ENCODE measurements at regions not wholly inside any gene's neighbourhood (a gene's known extent, or its start where the extent isn't known, plus 50 kb on each side); places are given as distances from the start of the nearest gene placed in this dataset.

DNA sequence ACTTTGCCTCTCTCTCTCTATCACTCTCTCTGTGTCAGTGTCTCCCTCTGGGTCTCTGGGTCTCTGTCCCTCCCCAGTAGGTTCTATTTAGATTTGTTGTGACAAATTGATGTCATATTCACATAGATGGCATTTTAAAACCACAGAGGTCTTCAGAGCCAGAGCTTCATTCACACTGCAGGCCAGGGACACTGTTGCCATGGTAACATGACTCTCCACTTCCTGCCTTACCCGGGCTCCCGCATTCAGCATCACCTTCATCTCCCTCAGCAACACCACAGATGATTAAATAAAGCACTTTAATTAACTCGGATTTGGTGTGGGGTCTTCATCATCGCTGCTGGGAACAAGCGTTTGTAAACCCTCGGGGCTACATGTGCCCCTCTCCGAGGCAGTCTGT lies 132.6 kb downstream of the ETS2 start:
- TF ChIP-seq, protein P1, sequence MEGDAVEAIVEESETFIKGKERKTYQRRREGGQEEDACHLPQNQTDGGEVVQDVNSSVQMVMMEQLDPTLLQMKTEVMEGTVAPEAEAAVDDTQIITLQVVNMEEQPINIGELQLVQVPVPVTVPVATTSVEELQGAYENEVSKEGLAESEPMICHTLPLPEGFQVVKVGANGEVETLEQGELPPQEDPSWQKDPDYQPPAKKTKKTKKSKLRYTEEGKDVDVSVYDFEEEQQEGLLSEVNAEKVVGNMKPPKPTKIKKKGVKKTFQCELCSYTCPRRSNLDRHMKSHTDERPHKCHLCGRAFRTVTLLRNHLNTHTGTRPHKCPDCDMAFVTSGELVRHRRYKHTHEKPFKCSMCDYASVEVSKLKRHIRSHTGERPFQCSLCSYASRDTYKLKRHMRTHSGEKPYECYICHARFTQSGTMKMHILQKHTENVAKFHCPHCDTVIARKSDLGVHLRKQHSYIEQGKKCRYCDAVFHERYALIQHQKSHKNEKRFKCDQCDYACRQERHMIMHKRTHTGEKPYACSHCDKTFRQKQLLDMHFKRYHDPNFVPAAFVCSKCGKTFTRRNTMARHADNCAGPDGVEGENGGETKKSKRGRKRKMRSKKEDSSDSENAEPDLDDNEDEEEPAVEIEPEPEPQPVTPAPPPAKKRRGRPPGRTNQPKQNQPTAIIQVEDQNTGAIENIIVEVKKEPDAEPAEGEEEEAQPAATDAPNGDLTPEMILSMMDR (IDR thresholded peaks at IDR 0.05): no peak
- TF ChIP-seq POLR2A (IDR thresholded peaks at IDR 0.05): no peak
